HG03565 (cell line): ENCODE measurements at regions not wholly inside any gene's neighbourhood (a gene's known extent, or its start where the extent isn't known, plus 50 kb on each side); places are given as distances from the start of the nearest gene placed in this dataset.
"Not testable (repeated sequence)": the region's sequence is repeated elsewhere in the genome, so short reads cannot be mapped to it uniquely, and the experiment has no call there.

Source experiments
- ATAC-seq: cut with Tn5 transposase; IDR thresholded peaks from one replicate; pipeline ENCODE4 v1.9.1; 2021; ENCODE audit warnings: mild to moderate bottlenecking, moderate library complexity; ENCODE audit not compliant: unreplicated experiment

DNA sequence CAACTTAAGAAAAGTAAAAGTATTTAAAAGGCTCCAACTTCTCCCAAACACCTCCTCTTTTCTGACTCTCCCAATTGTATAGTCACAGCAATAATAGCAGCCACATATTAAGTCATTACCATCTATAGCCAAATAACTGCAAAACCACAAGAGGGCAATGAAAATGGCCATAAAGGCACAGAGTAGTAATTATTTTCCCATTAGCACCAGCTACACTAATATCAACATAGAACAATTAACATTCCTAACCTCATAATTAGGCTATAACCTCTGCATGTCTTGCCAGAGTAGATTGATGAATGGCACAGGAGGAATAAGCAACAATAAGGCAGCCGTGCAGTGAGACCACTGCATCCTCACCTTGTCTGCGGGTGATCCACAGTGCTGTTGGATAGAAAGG is 226.4 kb upstream of the SERP2 start:
- no peak for ATAC-seq

DNA sequence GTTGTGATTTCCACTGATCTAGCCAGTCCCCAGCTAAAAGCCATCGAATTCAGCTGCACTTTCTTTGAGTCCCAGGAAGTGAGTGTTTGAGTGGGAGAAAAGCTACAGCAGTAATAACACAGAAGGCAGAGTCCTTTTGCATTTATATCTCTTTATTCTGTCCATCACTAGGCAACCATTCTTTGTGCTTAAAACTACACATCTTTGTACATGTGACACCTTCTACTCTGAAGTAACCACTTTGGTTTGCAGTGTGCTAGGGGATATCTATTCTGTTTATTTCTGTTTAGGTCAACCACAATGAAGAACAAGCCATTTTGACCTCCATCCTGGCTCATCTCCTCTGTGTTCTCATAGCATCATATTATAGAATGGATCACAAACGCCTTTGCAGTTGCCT is 226.0 kb upstream of the SERP2 start:
- no peak for ATAC-seq

DNA sequence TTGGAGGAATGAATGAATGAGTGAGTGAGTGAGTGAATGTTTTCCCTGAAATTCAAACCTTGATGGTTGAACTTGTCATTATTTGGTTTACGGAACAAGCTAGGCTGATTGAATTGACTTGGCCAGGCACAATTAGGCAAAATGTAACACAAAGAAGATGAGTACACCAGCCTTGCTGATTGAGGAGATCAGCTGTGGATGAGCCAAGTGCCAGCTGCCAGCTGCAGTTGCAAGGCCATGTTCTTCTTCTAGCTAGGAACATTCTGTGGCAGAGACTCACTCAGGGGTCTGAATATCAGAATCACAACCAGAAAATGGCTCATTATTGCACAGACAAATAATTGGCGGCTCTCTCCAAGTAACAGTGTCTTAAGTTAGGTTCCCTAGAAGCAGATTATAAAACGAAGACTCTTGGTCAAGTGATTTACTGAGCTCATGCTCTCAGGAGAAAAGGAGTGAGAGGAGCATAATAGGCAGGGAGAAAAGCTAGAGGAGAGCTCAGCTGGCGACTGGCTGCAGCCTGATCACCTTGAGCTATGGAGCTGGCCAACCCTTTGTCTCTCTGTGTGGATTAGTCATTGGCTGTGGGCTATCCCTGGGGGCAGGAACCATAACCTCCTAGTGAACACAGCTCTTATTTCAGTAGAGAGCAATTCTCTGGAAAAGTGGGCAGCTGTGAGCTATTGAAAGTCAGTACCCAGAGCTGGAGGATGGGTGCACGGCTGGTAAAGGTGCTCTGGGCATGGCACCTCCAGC is 225.3 kb upstream of the SERP2 start:
- ATAC-seq = no peak

DNA sequence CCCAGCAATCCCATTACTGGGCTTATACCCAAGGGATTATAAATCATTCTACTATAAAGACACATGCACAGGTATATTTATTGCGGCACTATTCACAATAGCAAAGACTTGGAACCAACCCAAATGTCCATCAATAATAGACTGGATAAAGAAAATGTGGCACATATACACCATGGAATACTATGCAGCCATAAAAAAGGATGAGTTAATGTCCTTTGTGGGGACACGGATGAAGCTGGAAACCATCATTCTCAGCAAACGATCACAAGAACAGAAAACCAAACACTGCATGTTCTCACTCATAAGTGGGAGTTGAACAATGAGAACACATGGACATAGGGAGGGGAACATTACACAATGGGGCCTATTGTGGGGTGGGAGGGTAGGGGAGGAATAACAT is 224.4 kb upstream of the SERP2 start:
- ATAC-seq = not testable (repeated sequence)

DNA sequence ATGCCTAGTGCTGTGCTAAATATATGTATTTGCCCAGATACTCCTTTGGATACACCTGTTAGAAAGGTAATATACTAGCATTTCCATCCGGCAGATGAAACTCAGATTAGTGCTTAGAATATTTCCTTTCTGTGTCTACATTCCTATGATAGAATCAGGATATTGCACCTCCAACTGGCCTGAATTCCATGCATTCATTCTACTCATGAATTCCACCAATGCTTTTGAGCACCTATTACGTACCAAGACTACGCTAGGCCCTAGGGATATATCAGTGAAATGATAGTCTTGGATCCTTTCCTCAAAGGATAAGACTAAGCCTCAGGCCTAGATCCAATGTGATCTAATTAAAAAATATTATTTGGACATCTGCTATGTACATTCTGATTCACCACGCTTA is 223.8 kb upstream of the SERP2 start:
- no peak for ATAC-seq

DNA sequence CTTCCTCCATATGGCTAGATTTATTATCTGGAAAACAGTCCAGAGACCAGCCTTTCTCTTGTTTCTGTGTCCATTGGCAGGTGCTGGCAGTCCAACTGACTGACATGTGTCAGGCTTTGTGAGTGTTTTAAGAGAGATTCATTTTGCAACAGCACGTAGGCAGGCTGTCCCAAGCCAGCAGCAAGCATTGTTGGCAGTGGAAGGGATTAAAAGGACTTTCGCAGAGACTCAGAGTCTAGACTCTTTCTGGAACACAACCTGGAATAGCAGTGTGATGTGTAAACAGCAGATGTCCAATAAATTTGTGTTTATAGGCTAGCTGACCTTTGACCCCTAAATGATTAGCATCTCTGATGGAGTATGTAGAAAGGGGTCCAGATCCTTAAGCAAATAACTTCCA is 222.2 kb upstream of the SERP2 start:
- no peak for ATAC-seq

DNA sequence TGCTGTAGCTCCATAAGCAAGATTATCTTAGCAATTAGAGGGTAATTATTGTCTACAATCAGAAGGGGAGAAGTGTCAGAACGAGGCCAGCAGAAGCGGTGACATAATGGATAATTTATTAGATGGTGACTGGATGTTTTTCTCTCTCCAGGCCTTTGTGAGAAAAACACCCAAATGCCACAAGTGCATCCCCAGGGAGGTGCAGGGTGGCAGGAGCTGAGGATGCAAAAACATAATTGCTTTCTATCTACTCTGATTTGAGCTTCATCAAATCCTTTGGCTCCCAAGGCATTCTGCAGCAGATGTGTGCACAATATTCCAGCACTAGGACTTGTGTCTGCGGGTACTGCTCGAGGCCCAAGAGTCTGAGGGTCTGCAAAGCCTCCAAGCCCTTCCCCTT is 220.1 kb upstream of the SERP2 start:
- no peak for ATAC-seq

DNA sequence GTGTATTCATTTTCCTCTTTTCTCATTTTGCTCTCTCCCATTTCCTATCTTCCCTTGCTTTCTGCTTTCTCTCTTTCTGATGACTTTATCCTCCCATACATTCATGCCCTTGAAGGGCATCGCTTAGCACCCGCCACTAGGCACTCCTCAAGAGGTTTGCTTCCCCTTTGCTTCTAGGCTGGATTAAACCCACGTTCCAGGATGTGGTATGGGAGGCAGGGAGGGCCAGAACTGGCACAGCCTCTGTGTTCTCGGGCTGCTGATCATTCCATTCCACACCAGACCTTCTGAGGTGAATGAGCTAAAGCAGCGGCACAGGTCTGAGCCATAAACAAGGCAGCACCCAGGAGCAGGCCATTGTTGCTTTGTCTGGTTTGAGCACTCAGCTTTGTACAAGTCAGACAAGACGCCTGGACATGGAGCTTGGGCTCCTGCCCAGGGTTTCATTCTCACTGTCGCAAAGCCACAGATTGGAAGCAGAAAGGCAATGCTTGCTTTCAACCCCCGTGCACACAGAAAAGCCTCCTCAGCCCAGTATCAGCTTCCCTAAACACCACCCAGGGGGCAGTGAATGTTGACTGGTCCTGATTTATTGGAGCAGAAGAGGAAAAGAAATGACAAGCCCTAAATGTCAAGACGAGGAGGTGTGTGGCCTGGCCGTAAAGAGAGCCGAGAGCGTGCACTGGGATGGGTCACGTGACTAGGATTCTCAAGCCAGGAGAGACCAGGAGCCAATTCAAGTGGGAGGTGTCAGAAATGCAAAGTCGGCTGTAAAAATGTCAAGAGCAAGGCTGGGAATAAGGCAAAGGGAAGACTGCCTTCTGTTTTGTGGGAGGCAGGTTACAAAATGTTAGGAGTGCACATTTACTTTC is 218.0 kb upstream of the SERP2 start:
- ATAC-seq = no peak

DNA sequence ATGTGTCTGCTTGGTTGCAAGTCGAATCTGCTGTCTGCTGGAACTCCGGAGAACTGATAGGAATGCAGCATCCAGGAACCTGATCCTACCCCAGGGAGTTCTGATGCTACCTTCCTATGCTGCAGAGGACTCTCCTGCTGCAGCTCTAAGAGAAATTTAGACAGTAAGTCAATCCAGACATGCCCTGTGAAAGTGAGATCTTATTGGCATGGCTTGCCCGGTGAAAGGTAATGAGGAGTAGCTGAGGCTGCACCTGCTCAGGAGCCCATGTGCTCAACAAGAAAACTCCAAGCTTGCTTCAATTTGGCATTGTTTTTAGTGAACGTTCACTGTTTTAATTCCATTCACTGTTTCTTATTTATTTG is 217.3 kb upstream of the SERP2 start:
- no peak for ATAC-seq

DNA sequence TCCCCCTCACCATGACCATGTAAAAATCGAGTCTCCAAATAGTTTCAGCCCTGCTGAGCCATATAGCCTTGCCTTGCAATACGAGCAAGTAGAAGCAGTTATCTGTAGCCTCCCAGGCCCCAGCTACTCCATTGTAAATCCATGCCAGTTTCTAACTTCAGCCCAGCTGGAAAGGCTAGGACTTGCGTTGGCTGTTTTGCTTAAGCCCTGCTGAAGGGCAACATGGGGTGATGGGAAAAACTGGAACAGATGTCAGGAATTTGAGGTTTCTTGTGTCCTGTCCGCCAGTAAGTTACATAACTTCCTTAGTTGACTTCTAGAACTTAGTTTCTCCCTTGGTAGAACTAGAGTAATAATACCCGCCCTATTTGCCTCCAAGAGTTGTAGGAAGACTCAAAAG is 216.0 kb upstream of the SERP2 start:
- ATAC-seq = no peak

DNA sequence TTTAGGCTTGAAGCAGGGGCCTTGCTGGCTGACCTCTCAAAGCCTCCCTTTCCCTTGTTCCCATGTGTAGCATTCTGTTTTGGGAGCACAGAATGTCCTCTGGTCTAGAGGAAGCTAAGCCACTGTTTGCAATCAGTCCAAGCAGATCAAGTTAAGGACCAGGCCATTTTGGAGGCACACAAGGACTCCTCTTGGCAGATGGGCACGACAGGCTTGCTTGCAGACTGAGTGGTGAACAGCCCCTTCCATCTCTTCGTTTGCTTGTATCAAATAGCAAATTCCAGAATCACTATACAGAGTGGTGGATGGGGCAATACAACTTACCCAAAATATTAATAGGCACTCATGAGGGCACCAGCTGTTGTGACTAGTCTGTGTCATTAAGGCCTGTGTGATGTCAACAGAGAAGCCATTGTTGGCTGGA is 215.5 kb upstream of the SERP2 start:
- ATAC-seq = no peak

DNA sequence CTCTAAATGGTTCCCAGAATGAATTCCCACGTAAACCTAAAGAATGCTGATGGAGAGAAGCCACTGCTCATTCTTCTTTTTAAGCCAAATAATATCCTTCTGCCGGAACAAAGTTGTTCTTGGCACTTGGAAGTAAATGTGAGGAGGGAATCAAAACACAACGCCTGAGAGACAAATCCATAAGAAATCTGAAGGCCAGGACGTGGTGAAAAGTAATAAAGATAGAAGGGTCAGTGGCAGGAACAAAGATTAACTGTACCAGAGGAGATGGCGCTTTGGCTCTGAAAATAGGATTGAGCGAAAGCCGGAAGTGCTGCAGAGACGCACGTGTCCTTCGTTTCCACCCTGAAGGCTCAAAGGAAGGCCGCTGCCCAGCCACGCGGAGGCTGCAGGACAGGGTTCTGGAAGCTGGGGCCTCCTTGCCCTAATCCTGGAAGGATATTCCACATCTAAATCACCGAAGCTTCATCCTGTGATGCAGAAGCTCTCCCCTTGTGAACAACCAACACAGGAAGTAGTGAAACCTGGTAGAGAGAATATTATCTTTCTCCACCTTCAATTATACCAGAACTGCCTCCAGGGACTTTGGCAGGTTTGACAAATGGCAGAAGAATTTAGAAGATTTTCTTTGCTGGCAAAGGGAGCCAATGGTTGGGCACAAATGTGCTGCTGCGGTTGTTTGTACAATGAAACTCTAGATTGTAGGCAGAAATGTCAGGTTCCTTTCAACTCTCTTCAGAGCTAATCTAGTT is 214.6 kb upstream of the SERP2 start:
- ATAC-seq = no peak

DNA sequence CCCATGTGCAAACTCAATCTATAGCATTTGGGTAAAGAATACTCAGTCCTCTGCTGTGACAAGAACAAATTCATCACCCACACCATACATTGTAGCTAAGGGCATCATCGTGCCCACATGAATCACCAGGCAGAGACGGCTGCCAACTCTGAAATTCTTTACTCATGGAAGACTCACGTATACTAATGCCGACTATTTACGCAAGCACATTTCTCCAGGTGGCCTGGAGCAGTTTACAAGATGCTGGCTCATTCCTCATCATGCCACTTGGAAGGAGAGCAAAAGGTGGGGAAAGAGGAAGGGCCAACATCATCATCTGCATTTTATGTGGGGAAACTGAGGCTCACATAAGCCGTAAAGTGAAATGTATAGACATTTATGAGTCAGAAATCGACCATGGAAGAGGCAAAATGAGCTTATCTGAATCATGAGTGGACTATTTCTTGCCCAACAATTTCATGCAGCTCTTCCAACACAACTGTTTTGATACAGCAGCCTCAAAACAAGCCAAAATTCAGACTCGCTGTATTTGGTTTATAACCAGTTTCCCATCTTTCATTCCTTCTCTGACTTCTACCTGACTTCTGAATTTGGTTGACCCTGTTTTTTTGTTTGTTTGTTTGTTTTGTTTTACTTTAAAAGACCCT is 213.9 kb upstream of the SERP2 start:
- no peak for ATAC-seq

DNA sequence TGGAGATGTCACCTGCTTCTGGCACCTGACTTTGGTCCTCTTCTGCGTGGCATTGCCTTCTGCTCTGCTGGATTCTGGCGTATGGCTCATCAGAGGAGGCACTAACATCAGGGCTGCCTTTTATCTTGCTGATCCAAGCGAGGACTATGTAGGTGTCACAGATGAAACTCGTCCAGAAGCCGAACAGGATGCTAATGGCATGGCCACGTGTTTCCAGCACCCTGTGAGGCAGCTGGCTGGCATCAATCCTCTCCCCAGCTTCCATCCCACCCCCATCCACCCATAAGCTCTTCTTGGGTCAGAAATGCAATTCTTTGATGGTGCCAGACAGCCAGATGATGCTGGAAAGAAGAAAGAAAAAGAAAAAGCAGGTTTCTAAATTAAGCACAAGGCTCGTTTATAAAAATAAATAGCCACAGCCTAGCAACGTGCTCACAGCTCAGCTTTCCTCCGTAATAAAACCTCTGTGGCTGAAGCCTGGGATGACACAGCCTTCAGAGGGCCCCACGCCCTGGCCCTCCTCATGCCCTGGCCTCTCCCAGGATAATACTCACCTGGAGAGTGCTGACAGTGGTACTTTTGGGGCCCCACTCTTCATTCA is 212.9 kb upstream of the SERP2 start:
- no peak for ATAC-seq

DNA sequence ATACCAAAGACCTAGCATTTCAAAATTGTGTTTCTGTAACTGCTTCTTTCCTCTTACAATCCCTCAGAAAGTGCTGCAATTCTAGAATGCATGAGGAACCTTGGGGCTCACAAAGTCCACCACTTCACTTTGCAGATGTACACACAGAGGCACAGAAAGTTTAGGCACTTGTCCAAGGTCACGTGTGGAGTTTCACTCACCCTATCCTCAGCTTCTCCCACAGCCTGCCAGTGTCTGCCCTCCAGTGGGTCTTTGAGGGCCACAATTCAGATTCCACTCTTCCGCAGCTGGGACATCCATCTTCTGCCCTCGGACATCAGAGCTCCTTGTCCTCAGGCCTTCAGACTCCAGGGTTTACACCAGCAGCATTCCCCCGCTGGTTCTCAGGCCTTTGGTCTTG is 210.5 kb upstream of the SERP2 start:
- ATAC-seq = no peak

DNA sequence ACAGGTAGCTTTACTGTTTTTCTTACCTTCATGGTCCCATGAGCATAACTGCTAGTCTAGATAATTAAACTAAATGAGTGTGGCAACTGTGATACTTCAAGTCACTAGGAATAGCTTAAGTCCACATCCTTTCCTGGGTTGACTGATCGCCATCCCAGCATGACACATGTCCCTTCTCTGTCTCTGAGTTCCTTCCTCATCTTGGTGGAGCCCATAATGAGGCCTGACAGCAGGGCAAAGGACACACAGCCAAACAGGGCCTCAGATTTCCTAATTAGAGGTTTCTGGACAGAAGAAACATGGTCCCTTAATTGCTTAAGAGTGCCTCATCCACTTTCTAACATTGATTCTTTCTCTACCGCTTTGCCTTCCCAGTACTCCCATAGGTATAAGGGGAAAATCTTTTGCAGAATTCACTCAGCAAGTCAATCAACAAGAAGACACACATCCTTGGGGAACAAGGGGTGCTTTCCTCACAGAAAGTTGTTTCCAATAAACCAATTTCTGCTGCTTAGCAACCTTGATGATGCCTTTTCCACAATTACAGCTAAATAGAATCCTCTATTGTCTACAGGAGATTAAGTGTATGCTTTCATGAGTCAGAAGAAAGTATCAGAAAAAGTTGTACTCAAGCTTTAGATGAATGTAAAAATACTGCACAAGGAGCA is 208.3 kb upstream of the SERP2 start:
- no peak for ATAC-seq

DNA sequence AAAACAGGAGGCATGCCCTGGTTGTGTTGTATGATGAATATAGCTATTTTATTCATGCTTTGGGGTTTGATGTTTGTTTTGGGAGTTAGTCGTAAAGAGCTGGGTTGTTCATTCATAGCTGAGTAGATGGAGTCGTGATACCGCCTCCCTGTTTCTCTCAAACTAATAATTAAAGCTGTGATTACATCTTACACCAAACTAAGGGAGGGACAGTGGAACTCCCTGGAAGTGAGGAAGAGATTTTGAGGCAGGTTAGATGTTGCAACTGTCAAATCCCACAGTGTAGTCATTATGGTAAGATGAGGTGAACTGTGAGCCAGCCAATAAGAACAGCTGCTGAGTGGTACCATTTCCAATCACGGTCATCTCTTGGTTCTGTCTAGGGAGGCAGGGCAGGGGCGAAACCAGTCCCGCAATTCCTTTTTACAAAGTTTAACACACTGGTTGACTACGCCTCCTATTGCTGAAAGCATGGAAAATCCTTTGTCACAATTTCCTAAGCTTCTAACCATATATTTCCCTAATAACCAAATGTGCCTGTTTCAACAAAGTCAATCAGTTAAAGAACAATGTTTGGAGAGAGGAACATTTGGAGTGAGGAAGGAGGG is 207.6 kb upstream of the SERP2 start:
- no peak for ATAC-seq

DNA sequence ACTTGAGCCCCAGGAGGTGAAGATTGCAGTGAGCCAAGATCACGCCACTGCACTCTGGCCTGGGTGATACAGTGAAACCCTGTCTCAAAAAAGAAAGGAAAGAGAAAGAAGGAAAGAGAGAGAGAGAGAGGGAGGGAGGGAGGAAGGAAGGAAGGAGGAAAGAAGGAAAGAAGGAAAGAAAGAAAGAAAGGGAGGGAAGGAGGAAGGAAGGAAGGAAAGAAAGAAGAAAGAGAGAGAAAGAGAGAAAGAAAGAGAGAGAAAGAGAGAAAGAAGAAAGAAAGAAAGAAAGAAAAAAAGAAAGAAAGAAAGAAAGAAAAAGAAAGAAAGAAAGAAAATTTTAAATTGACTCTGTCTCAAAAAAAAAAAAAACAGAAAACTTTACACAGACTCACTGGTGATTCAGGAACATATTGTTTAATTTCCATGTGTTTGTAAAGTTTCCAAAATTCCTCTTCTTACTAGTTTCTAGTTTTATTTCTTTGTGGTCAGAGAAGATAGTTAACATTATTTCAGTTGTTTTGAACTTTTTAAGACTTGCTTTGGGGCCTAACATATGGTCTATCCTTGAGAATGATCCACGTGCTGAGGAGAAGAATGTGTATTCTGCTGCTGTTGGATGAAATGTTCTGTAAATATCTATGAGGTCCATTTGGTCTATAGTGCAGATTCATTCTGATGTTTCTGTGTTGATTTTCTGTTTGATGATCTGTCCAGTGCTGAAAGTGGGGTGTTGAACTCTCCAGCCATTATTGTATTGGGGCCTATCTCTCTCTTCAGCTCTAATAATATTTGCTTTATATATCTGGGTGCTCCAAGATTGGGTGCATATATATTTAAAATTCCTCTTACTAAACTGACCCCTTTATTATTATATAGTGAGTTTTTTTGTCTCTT is 204.4 kb upstream of the SERP2 start:
- ATAC-seq = no peak

DNA sequence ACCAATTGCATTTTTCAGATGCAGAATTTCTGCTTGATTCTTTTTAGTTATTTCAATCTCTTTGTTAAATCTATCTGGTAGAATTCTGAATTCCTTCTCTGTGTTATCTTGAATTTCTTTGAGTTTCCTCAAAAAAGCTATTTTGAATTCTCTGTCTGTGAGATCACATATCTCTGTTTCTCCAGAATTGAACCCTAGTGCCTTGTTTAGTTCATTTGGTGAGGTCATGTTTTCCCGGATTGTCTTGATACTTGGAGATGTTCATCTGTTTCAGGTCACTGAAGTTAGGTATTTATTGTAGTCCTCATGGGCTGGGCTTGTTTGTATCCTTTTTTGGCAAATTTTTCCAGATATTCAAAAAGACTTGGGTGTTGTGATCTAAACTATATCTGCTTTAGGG is 202.9 kb upstream of the SERP2 start:
- no peak for ATAC-seq
